ENCODE measurements at regions not wholly inside any gene's neighbourhood (a gene's known extent, or its start where the extent isn't known, plus 50 kb on each side); places are given as distances from the start of the nearest gene placed in this dataset.

- DNase-seq (ENCODE audit: low spot score), result no peak
Observed at GRCh38 chr4:151887031-151887815, 126.4 kb upstream of the GATB start.

- no peak for DNase-seq (ENCODE audit: low spot score)
Observed at GRCh38 chr4:151885123-151885522, 124.3 kb upstream of the GATB start.

DNA sequence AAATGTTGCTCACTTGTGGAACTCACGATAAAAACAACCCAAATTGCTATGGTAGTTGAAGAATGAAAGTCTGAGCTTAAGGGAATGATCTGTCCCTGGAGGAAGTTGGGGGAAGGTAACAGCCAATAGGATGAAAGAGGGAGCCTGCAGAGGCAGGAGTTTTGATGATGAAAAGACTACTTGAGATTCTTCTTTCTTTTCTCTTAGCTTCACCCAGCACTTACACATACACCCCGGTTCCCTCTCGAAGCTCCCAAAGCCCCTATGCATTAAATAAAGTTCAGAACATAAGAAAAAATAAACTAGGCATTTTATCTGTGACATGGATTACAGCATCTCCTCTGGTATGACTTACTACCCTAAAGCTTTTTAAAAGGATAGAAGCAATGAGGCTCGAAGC is 122.9 kb upstream of the GATB start:
- DNase-seq (ENCODE audit: low spot score), result no peak

DNA sequence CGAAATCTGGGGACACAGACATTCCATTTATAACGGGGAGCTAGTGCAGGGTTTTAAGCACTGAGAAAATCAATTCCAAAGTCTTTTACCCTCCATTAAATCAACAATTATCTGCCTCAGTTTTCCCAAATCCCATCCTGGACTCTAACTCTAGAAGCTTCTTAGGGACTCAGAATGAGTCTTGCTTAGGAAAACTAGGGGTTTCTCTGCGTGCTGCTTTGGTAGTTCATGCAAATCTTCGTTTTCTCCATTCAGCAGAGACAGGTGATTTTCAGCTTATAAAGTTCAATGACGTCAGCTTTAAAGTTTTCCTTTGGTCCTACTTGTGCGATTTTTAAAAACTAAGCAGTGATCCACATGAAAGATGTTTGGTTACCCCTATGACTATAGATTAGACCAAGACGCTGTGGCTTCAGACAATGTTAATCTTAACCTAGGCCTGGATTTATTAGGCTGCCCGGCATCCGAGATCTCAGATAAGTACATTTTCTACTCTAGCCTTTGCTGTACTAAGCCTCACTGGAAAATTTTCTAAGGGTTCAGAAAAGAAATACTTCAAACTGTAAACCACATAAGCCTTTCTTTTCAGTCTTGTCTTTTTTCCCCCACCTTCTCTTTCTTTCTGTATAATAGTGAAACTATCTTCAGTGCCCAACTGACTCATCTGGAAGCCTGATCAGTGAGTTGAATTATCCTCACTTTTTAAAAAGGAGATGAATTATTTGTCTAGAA is 121.4 kb upstream of the GATB start:
- DNase-seq (ENCODE audit: low spot score), result no peak

DNA sequence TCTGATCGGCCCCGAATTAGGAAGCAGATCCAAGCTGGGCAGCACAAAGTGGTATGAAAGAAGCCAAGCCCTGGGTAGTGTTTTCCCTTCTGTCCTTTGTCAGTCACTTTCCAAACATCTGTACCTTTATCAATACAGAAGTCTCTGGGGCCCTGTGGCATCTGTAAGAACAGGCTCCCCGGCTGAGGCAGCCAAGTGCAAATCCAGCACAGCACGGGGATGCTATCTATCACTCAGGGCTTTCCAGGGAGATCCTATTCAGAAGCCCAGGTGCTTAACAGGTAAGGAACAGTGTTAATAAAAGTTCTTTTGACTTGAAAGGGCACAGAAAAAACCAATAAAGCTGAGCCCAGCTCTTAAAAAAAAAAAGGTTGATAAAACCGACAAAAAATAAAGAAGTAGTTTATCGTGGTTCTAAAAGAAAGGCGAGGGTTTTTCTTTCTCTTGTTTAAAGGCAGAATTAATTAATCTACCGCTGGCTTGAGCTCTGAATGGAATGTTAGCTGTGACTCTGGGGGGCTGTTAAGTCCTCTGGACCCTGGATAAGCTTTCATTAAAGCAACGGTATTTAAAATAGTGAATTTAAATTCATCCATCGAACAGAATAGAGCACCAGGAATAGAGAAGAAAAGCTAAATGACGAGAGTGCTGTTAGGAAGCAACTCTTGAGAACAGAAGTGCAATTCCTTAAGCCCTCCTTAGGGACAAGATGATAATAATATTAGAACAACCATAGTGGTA is 119.1 kb upstream of the GATB start:
- no peak for DNase-seq (ENCODE audit: low spot score)

DNA sequence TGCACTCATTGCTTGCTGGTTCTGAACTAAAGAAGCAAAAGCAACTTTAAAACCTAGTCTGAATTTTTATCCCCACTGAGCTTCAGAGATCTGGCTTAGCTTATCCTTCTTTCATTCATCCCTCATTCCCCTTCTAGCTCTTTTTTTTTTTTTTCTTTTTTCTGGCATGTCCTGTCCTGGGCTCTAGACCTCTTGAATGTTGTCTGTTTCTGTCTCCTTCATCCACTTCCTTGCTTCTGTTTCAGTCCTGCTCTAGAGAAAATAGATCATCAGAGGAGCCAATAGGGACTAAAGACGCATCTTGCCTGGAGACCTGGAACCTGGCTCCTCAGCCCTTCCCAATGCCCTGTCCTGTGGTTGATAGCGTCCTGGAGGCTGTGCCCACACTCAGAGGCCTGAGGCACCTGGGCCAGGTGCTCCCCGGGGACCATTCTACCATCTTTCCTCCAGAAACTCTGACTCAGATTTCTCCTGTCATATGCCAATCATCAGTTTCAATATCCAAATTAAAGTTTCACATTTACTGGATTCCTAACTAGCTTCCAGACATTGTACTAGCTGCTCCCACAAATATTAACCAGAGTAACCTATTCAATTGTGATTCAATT is 115.7 kb upstream of the GATB start:
- no peak for DNase-seq (ENCODE audit: low spot score)

GRCh38 chr4:151874328-151874727 is 113.5 kb upstream of the GATB start:
- no peak for DNase-seq (ENCODE audit: low spot score)

GRCh38 chr4:151866592-151866918 is 105.7 kb upstream of the GATB start:
- DNase-seq (ENCODE audit: low spot score), result no peak

DNA sequence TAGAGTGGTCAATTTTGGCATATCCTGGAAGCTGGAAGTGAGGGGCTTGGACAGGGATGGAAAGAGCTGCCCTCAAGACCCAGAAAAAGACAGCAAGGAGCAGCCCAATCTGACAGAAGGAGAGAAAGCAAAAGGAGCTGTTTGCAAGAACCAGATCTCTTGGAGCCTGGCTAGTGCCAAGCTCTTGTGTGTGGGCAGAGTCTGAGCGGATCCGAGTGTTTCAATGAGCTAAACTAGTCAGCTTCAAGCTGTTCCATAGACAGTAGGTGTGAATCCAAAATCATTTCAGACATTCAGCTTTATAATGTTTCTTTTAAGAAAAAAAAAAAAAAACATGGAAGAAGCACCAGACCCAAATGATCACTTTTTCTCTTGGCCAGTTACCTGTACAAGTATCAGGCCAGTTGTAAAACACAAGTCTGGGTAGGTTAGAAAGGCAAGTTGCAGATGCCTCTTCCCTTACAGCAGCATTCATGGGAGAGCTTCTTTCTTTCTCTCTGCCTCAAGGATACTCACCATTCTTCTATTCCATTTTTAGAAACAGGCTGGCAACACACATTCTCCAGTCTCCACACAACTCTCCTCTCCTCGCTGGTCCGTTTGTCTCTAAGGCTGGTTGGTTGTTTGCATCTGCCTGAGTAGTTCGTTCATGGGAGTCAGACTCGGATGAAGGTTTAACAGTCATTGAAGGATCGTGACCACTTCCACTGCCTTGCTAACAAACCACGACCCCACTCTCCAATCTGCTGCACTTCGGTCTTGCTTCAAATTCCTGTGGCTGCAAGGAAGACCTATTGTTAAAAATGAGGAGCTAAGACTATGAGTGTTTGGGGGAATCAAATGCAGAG is 105.2 kb upstream of the GATB start:
- DNase-seq (ENCODE audit: low spot score), result no peak

DNA sequence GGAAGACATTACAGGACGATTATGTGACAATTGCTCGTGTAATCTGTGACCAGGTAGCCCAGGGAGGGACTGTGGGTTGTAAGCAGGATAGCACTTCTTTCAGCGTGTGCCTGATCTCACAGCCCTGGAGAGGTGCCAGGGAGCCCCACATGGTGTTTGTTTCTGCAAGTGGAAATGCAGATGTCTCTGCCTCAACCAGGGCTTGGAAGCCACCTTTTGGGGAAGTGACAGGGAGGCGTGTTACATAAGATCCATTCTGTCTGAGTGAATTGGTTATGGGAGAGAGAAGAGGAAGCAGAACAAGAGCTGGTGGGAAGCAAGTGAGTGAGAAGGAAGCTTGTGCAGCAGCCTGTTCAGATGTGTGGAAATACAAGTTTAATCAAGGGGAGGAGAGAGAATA is 104.5 kb upstream of the GATB start:
- no peak for DNase-seq (ENCODE audit: low spot score)

DNA sequence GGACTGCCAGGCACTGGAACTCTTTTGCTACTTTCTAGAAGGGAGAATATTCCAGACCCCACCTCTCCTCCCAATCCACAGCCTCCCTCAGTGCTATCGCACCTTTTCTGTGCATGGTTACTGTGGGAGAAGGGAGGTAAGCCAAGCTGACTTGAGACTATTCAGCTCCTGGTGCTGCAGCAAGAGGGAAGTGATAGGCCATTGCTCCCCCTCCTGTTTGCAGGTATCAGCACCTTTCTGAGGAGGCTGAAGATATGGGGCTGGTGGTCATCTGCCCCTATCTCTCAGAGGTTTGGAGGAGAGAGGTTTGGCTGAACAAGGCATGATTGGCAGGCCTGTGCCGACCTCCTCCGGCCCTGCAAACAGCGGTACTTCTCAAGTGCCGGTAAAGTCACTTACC is 103.3 kb upstream of the GATB start:
- DNase-seq (ENCODE audit: low spot score), result no peak

DNA sequence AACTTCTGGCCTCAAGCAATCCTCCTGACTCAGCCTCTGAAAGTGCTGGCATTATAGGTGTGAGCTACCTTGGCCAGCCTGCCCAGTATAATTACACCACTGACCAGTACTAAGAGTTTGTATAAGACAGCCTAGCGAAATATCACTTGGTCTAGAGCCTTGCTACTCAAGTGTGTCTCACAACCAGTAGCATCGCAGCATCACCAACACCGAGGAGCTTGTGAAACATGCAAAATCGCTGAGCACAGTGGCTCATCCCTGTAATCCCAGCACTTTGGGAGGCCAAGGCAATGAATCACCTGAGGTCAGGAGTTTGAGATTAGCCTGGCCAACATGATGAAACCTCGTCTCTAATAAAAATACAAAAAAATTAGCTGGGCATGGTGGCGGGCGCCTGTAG is 102.0 kb upstream of the GATB start:
- DNase-seq (ENCODE audit: low spot score), result no peak

GRCh38 chr4:151860561-151861093 is 99.8 kb upstream of the GATB start:
- no peak for DNase-seq (ENCODE audit: low spot score)

- no peak for DNase-seq (ENCODE audit: low spot score)
Observed at GRCh38 chr4:151859641-151860040, 98.8 kb upstream of the GATB start.

GRCh38 chr4:151858356-151858755 is 97.5 kb upstream of the GATB start:
- DNase-seq (ENCODE audit: low spot score), result no peak

DNA sequence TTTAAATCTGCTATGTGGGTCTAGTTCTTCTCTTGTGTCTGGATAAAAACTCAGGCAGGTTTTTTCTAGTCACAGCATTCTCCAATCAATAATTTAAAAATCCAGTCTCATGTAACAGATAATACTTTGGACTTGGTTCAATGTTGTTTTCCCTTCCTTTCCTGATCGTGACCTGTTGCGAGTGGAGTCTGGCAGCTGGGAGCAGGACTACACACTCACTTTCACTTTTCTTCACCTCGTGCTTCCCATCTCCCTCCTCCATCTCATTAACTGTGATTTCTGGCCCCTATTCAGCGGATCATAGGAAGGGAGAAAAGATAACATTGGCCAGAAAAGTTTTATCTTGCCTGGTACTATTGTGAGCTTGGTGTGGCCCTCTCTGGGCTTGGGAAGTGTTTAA is 96.6 kb upstream of the GATB start:
- no peak for DNase-seq (ENCODE audit: low spot score)

GRCh38 chr4:151855747-151856146 is 94.9 kb upstream of the GATB start:
- DNase-seq (ENCODE audit: low spot score), result no peak

DNA sequence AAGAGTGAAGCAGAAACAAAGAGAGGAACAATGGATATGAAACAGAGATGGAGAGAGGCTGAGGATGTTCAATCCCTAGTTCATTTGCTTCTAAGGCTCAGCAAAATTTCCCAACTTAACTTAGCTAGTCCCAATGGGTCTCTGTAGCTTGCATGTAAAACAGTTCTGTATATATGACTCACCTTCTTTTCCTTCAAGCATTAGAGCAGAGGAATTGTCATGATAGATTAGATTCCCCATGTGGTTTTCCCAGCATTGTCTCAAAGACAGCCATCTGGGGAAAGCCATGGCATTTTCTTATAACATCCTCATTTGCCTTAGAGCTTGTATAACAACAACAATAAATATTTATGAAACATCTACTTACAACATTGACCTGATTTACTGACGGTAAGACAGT is 93.9 kb upstream of the GATB start:
- no peak for DNase-seq (ENCODE audit: low spot score)

- DNase-seq (ENCODE audit: low spot score), result no peak
Observed at GRCh38 chr4:151853034-151853433, 92.2 kb upstream of the GATB start.

- no peak for DNase-seq (ENCODE audit: low spot score)
Observed at GRCh38 chr4:151852202-151852601, 91.4 kb upstream of the GATB start.

- no peak for DNase-seq (ENCODE audit: low spot score)
Observed at GRCh38 chr4:151851354-151851753, 90.5 kb upstream of the GATB start.

DNA sequence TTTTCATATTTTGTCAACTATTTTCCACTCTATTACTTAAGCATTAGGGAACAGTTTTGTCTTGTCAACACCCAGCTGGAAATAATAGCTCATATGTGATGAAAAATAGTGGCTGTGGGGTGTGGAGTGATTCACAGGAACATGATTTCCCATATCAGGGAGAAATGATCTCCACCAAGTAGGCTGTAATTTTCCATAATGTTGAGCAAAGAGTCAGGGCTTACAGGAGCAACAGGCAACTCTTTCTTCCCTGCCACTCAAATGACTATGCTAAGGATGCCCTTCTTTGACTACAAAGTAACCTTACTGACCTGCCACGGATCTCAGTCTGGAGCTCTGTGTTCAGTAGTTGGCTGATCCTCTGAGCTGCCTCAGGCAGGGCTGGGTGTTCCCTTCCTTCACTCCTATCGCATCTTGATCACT is 90.0 kb upstream of the GATB start:
- no peak for DNase-seq (ENCODE audit: low spot score)

Data from germinal center (tissue), 1 donor.